Epithelial cell of proximal tubule (primary cell): ENCODE measurements at regions not wholly inside any gene's neighbourhood (a gene's known extent, or its start where the extent isn't known, plus 50 kb on each side); places are given as distances from the start of the nearest gene placed in this dataset.

ENCODE experiments used
- DNase-seq: peaks from one replicate; pipeline ENCODE4 v3.0.0-alpha.2; 2011; ENCODE audit warnings: low read depth
- H3K4me3 ChIP-seq: 2 replicates; pipeline ENCODE4 v1.5.1; 2011; ENCODE audit warnings: low read depth, mild to moderate bottlenecking, low read length
- TF ChIP-seq, protein P1 (sequence below): conservative IDR thresholded peaks from 2 replicates; pipeline ENCODE4 v1.5.1; 2012; ENCODE audit warnings: low read depth, mild to moderate bottlenecking, low read length

- no peak overlapping the region for H3K4me3 ChIP-seq
- DNase-seq = no peak
- TF ChIP-seq, protein P1, sequence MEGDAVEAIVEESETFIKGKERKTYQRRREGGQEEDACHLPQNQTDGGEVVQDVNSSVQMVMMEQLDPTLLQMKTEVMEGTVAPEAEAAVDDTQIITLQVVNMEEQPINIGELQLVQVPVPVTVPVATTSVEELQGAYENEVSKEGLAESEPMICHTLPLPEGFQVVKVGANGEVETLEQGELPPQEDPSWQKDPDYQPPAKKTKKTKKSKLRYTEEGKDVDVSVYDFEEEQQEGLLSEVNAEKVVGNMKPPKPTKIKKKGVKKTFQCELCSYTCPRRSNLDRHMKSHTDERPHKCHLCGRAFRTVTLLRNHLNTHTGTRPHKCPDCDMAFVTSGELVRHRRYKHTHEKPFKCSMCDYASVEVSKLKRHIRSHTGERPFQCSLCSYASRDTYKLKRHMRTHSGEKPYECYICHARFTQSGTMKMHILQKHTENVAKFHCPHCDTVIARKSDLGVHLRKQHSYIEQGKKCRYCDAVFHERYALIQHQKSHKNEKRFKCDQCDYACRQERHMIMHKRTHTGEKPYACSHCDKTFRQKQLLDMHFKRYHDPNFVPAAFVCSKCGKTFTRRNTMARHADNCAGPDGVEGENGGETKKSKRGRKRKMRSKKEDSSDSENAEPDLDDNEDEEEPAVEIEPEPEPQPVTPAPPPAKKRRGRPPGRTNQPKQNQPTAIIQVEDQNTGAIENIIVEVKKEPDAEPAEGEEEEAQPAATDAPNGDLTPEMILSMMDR = no peak
Observed at GRCh38 chr2:88811233-88811632, 119.8 kb downstream of the RPIA start.

GRCh38 chr2:88811681-88812080 is 120.2 kb downstream of the RPIA start:
- DNase-seq = no peak
- H3K4me3 ChIP-seq = no peak overlapping the region
- TF ChIP-seq, protein P1 = no peak

DNA sequence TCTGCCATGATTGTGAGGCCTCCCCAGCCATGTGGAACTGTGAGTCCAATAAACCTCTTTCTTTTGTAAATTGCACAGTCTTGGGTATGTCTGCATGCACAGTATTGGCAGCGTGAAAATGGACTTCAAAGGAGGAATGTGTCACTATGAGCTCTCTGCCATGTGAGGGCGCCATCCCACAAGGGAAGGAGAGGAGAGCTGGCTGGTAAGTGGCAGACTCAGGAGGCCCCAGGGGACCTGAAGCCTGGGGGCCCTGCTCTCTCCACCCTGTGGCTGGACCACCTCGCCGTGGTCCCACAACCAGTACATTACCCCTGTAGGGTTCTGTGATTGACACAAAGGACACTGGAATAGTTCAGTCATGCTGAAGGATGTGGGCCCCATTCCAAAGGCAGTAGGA is 122.1 kb downstream of the RPIA start:
- DNase-seq = no peak
- TF ChIP-seq, protein P1 = peak; percentile 35
- no peak overlapping the region for H3K4me3 ChIP-seq

DNA sequence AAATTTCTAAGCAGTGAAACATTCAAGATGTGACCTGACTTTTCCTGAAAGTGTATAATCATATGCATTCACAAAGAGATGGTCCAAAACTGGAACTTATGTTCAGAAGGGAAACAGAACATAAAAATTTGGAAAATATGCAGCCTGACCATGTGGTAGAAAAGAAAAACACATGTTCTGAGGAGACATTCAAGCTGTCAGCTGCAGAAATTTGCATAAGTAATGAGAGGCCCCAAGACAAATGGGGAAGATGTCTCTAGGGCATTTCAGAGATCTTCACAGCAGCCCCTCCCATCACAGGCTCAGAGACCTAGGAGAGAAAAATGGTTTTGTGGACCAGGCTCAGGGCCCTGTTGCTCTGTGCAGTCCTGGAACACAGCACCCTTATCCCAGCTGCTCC is 123.8 kb downstream of the RPIA start:
- no peak for DNase-seq
- TF ChIP-seq, protein P1 = no peak
- H3K4me3 ChIP-seq = no peak overlapping the region

DNA sequence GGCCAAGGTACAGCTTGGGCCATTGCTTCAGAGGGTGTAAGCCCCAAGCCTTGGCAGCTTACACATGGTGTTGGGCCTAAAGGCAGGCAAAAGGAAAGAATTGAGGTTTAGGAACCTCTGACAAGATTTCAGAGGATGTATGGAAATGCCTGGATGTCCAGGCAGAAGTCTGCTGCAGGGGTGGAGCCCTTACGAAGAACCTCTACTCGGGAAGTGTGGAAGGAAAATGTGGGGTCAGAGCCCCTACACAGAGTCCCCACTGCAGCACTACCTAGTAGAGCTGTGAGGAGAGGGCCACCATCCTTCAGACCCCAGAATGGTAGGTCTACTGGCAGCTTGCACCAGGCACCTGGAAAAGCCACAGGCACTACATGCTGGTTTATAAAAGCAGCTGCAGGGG is 124.2 kb downstream of the RPIA start:
- no peak overlapping the region for H3K4me3 ChIP-seq
- no peak for DNase-seq
- TF ChIP-seq, protein P1 = no peak

DNA sequence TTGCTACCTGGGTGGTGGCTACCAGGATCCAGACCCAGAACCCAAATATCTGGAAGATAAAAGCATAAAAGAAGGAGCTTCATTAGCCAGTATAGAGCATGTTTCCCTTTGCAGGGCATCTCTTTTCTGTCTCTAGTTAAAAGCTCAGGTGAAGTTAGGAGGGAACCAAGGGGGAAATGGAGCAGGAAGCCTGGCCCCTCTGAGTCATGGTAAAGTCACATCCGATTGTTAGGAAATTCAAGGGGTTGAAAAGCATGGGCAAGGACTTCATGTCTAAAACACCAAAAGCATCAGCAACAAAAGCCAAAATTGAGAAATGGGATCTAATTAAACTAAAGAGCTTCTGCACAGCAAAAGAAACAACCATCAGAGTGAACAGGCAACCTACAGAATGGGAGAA is 126.9 kb downstream of the RPIA start:
- DNase-seq = no peak
- TF ChIP-seq, protein P1 = no peak
- no peak overlapping the region for H3K4me3 ChIP-seq

GRCh38 chr2:88824951-88825350 is 133.5 kb downstream of the RPIA start:
- TF ChIP-seq, protein P1 = no peak
- no peak for DNase-seq
- H3K4me3 ChIP-seq = no peak overlapping the region
